ENCODE measurements at regions not wholly inside any gene's neighbourhood (a gene's known extent, or its start where the extent isn't known, plus 50 kb on each side); places are given as distances from the start of the nearest gene placed in this dataset.
A peak's percentile ranks its signal among the peaks of the same experiment; 100 is the strongest.

DNA sequence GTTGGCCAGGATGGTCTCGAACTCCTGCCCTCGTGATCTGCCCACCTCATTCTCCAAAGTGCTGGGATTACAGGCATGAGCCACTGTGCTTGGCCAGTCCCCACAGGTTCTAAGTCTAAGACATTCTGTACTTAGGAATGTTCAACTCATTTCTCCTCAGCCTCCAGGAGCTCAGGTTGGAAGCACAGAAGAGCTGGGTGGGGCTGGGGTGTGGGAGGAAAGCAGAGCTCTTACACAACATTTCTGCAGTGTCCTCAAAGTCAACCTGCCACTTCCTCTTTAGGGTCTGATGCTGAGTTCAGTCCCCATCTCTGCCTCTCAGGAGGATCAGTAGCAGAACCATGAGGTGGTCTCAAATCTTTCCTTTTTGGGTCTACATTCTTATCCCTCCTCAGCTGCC lies 75.5 kb downstream of the MRPL46 start:
- H3K36me3 ChIP-seq = no peaks in the 10 kb centered on the region
- no peak for DNase-seq
- H3K27ac ChIP-seq = no peak overlapping the region
- intact Hi-C loops (cut with DNase I) = no loop called here
- TF ChIP-seq, protein P1, sequence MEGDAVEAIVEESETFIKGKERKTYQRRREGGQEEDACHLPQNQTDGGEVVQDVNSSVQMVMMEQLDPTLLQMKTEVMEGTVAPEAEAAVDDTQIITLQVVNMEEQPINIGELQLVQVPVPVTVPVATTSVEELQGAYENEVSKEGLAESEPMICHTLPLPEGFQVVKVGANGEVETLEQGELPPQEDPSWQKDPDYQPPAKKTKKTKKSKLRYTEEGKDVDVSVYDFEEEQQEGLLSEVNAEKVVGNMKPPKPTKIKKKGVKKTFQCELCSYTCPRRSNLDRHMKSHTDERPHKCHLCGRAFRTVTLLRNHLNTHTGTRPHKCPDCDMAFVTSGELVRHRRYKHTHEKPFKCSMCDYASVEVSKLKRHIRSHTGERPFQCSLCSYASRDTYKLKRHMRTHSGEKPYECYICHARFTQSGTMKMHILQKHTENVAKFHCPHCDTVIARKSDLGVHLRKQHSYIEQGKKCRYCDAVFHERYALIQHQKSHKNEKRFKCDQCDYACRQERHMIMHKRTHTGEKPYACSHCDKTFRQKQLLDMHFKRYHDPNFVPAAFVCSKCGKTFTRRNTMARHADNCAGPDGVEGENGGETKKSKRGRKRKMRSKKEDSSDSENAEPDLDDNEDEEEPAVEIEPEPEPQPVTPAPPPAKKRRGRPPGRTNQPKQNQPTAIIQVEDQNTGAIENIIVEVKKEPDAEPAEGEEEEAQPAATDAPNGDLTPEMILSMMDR (IDR thresholded peaks at IDR 0.05) = no peak
- peaks cover 0 to 5% (median 0%) of the 10 kb centered on the region in 7 donors for H3K27me3 ChIP-seq
- peaks cover 0 to 12% (median 2%) of the 10 kb centered on the region in 9 donors for H3K4me1 ChIP-seq
- 84 to 86% methylated on average over 2 of the region's 2 CpGs for WGBS, 2 donors
- no peak for ATAC-seq
- no peak overlapping the region for H3K4me3 ChIP-seq
- H3K9me3 ChIP-seq = peaks cover 0 to 6% (median 0%) of the 10 kb centered on the region in 11 donors

DNA sequence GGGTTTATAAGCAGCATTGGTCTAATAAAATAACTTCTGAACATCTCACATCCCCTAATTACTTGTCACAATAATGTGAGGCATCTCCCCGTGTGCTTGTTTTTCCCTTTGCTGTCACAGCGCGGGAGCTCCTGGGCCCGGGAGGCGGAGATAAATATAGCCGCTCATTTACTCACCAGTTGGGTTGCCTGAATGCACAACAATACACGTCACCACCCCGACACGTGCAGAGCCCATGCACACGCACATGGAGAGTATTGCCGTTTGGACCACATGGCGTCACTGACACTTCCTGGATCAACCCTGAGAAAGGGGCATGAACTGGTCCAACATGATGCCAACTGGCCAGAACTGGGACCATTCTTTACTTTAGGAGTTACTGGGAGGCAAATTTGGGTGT lies 76.2 kb downstream of the MRPL46 start:
- TF ChIP-seq, protein P1 (IDR thresholded peaks at IDR 0.05) = no peak
- Histone ChIP-seq H3K4me3 (no peak overlapping the region), H3K27me3 (peaks cover 0 to 6% (median 0%) of the 10 kb centered on the region in 7 donors), H3K4me1 (peaks cover 0 to 12% (median 2%) of the 10 kb centered on the region in 9 donors), H3K36me3 (no peaks in the 10 kb centered on the region), H3K27ac (peak overlapping the region in 2 of 10 donors; percentile 20 to 46), H3K9me3 (peaks cover 0 to 6% (median 0%) of the 10 kb centered on the region in 11 donors)
- ATAC-seq = peak in 1 of 8 donors; percentile 30
- 73 to 76% methylated on average over 12 of the region's 12 CpGs for whole genome bisulfite sequencing, 2 donors
- intact Hi-C loops (cut with DNase I) = no loop called here
- no peak for DNase-seq

DNA sequence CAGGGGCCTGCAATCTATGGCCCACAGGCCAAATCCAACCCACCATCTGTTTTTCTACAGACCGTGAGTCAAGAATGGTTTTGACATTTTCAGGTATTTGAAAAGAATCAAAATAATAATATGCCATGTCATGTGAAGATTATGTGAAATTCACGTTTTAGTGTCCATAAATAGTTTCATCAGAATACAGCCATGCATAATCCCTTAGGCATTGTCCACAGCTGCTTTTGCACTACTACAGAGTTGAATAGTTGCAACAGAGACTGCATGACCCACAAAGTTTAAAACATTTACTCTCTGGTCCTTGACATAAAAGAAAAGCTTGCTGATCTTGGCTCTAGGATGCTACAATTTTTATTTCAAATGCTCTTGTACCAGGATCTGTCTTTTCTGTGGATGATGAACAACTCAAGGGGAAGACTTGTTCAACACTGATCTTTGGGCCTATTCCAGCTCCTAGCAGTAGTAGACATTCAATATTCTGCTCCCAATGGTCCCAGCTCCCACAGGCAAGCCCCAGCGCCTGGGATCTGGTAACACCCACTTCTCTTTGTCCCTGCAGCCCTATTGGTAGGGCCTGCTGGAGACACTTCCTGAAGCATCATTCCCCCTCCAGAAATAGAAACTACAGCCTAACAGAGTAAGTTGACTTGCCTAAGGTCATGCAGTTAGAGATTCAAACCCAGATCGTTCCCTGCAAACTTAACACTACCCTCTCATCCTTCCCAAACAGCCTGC lies 76.9 kb downstream of the MRPL46 start:
- H3K27me3 ChIP-seq = peaks cover 0 to 9% (median 0%) of the 10 kb centered on the region in 7 donors
- H3K4me3 ChIP-seq = no peak overlapping the region
- H3K9me3 ChIP-seq = peaks cover 0 to under 1% (median 0%) of the 10 kb centered on the region in 11 donors
- 61 to 64% methylated on average over 4 of the region's 4 CpGs for WGBS, 2 donors
- intact Hi-C loops (cut with DNase I) = no loop called here
- TF ChIP-seq, protein P1 (IDR thresholded peaks at IDR 0.05) = no peak
- H3K27ac ChIP-seq = peak overlapping the region in 3 of 10 donors; percentile 20 to 47 (median 46)
- DNase-seq (no peak), ATAC-seq (peak in 3 of 8 donors; percentile 34 to 67 (median 54))
- H3K4me1 ChIP-seq = peaks cover 0 to 10% (median 2%) of the 10 kb centered on the region in 9 donors
- no peaks in the 10 kb centered on the region for H3K36me3 ChIP-seq

DNA sequence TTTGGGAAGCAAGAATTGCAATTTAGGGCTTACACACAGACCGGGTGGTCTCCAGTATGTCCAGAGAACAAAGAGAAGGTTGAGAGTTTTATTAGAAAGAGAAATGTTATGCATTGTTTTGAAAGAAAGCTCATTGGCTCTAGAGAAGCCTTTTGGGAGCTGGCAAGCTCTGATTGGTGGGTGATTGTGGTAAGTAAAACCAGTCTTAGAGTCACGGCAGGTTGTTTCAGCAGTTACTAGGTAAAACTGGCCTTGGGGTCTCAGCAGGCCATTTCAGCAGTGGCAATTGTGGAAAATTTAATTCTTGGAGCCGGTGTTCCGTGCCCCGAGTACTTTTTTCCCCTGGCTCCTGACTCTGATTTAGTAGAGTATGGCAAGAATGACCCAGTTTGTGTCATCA lies 78.1 kb downstream of the MRPL46 start:
- TF ChIP-seq, protein P1 (IDR thresholded peaks at IDR 0.05) = no peak
- 89 to 94% methylated on average over 5 of the region's 5 CpGs for WGBS, 2 donors
- H3K4me1 ChIP-seq = no peaks in the 10 kb centered on the region
- no peaks in the 10 kb centered on the region for H3K9me3 ChIP-seq
- H3K27ac ChIP-seq = no peak overlapping the region
- ATAC-seq (no peak), DNase-seq (no peak)
- H3K27me3 ChIP-seq = peaks cover 0 to 5% (median 0%) of the 10 kb centered on the region in 7 donors
- intact Hi-C loops (cut with DNase I) = no loop called here
- no peaks in the 10 kb centered on the region for H3K36me3 ChIP-seq
- H3K4me3 ChIP-seq = no peak overlapping the region

Data from heart right ventricle (tissue), 16 donors.